ENCODE measurements at regions not wholly inside any gene's neighbourhood (a gene's known extent, or its start where the extent isn't known, plus 50 kb on each side); places are given as distances from the start of the nearest gene placed in this dataset.

DNA sequence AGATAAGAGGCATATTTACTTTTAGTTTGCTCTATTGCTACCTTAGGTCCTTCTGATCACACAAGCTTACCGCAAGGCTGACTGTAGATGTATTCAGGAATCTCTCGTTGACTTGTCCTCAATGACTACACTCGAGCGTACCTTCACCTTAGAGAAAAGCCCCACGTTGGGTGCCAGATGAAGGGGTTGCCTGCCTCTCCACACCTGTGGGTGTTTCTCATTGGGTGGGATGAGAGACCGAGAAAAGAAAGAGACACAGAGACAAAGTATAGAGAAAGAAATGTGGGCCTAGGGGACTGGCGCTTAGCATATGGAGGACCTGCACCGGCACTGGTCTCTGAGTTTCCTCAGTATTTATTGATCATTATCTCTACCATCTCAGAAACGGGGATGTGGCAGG, 51.8 kb downstream of the ASCL4 start:
- no peak overlapping the region for H3K4me3 ChIP-seq (ENCODE audit: low read depth, low read length)
- TF ChIP-seq, protein P1, sequence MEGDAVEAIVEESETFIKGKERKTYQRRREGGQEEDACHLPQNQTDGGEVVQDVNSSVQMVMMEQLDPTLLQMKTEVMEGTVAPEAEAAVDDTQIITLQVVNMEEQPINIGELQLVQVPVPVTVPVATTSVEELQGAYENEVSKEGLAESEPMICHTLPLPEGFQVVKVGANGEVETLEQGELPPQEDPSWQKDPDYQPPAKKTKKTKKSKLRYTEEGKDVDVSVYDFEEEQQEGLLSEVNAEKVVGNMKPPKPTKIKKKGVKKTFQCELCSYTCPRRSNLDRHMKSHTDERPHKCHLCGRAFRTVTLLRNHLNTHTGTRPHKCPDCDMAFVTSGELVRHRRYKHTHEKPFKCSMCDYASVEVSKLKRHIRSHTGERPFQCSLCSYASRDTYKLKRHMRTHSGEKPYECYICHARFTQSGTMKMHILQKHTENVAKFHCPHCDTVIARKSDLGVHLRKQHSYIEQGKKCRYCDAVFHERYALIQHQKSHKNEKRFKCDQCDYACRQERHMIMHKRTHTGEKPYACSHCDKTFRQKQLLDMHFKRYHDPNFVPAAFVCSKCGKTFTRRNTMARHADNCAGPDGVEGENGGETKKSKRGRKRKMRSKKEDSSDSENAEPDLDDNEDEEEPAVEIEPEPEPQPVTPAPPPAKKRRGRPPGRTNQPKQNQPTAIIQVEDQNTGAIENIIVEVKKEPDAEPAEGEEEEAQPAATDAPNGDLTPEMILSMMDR (IDR thresholded peaks at IDR 0.05; ENCODE audit: insufficient read depth, low read depth, low read length, missing control alignments): no peak
- DNase-seq (ENCODE audit: low read depth): no peak

DNA sequence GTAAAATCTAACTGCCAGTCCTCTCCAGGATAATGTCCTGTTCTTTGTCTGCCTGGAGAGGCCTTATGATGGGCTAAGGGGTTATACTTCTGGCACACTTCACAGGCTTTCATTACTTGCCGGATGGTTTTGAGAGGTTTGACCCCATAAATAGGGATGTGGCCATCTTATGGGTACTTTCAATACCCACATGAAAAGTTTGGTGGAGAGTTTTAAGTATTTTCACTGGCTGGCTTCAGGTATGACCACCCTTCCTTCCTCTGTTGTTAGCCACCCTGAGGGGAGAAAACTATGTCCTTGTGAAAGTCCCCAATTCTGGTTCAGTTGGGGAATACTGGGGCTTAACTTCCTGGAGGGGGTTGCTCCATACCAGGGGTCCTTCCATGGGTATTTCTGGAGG, 54.8 kb downstream of the ASCL4 start:
- TF ChIP-seq, protein P1 (IDR thresholded peaks at IDR 0.05; ENCODE audit: insufficient read depth, low read depth, low read length, missing control alignments): no peak
- no peak overlapping the region for H3K4me3 ChIP-seq (ENCODE audit: low read depth, low read length)
- DNase-seq (ENCODE audit: low read depth): peak; percentile 42

DNA sequence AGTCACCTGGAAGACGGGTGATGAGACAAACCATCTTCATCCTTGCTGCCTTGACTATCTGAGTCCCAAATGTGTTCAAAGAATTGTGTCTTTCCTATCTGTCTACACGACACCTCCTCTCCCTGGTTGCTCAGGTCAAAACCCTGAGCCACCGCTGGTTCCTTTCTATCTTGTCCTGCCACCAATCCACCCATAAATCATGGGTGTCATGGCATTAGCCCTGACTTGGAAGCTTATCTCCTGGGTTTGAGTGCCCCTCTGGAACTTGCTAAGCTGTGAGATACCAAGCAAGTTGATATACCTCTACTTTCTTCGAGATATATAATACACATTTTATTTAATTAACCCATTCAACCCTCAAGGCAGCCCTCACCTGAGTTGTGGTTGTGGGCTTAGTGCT, 57.9 kb downstream of the ASCL4 start:
- H3K4me3 ChIP-seq (ENCODE audit: low read depth, low read length): no peak overlapping the region
- TF ChIP-seq, protein P1 (IDR thresholded peaks at IDR 0.05; ENCODE audit: insufficient read depth, low read depth, low read length, missing control alignments): no peak
- DNase-seq (ENCODE audit: low read depth): no peak

DNA sequence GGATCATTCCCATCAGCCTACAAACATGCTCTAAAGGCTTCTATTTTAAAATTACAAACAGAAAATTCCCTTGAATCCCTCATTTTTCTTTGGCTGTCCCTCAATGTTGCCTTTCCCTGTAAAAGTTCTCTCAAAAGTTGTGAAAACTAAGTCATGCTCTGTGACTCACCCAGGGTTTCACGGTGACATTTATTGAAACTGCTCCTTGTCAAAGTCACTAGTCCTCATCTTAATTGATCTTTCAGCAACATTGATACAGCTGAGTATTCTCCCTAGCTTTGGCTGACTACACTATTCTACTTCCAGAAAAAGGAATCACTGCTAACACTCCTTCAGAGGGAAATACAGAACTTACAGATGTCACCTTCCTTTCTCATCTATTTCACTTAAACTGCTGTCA, 65.7 kb downstream of the ASCL4 start:
- TF ChIP-seq, protein P1 (IDR thresholded peaks at IDR 0.05; ENCODE audit: insufficient read depth, low read depth, low read length, missing control alignments): no peak

DNA sequence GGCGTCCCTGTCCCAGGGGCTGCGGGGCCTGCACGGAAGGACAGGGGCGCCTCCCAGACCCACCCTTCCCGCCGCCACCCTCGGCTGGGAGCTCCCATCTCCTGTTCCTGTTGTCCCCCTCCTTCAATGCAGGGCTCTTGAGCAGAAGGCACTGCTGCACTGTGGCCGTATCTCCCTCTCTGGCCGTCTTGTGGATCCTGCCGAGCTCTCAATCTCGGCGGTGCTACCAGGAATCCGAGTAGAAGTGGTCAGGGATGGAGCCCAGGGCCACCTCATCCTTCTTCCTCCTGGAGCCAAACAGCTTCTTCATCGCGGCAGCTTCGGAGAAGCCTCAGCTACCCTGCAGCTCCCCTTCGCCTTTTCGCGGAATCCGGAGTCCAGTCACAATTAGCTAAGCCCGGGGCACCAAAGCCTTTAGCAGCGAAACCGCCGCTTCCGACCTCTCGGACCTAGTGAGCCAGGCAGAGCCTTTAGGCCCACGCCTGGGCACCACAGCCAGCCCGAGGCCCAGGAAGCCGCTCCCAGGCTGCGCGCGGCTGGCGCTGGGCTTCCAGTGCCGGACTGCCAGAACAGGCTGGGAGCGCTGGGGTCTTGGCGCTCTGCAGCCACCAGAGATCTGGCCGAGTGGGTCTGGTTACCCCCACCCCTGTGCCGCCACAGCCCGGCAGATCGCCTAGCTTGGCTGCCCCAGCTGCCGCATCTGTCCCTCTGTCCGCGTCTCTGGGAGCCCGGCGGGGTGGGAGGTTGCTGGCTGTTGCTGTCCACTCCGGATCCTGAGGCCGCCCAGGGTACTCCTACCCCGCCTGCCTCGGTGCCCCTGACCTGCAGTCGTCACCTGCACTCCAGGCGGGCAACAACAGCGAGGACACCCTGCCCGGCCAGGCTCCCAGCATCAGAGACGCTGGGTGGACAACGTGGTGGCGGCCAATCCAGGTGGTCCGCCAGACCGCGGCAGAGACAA, 69.1 kb downstream of the ASCL4 start:
- H3K4me3 ChIP-seq (ENCODE audit: low read depth, low read length): no peak overlapping the region
- DNase-seq (ENCODE audit: low read depth): no peak
- TF ChIP-seq, protein P1 (IDR thresholded peaks at IDR 0.05; ENCODE audit: insufficient read depth, low read depth, low read length, missing control alignments): no peak

More for the DNA sequence above, 65.7 kb downstream of the ASCL4 start:
- H3K4me3 ChIP-seq (ENCODE audit: low read depth, low read length): no peak overlapping the region
- no peak for DNase-seq (ENCODE audit: low read depth)

DNA sequence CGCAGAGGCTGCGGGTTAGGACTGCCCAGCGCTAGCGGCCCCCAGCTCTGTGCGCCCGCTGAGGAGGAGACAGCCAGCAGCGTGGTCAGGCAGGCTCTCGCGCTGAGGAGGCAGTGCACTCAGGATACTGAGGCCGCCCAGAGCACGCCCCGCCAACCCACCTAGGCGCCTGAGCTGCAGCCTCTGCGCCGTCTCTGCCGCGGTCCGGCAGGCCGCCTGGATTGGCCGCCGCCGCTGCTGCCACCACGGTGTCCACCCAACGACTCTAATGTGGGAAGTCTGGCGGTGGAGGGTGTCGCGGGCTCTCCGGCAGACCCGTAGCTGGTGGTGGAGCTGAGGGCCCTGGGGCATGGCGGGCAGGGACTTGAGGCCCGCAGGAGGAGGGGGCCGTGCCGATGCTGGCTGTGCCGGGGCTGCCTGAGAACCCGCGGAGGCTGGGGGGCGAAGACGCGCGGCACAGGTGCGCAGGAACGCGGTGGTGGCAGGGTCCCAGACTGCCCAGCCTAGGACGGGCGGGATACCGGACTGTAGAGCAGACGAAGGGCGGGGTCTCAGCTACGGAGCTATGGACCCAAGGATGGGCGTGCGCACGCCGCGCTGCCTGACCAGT, 69.9 kb downstream of the ASCL4 start:
- DNase-seq (ENCODE audit: low read depth): no peak
- TF ChIP-seq, protein P1 (IDR thresholded peaks at IDR 0.05; ENCODE audit: insufficient read depth, low read depth, low read length, missing control alignments): no peak
- no peak overlapping the region for H3K4me3 ChIP-seq (ENCODE audit: low read depth, low read length)
